ENCODE measurements at regions not wholly inside any gene's neighbourhood (a gene's known extent, or its start where the extent isn't known, plus 50 kb on each side); places are given as distances from the start of the nearest gene placed in this dataset.

GRCh38 chr2:185181901-185182300 lies 556.7 kb upstream of the FSIP2 start:
- Histone ChIP-seq H3K4me3 (ENCODE audit: low read length in 3 of 3) (no peak overlapping the region), H3K4me1 (ENCODE audit: control insufficient read depth in 2 of 3, insufficient read depth in 2 of 3, low read depth in 1 of 3, low read length in 3 of 3) (no peaks in the 10 kb centered on the region), H3K27ac (ENCODE audit: low read depth in 2 of 2, low read length in 2 of 2) (no peak overlapping the region), H3K36me3 (ENCODE audit: control insufficient read depth in 2 of 3, insufficient read depth in 3 of 3, low read length in 3 of 3) (no peaks in the 10 kb centered on the region), H3K9ac (ENCODE audit: low read length in 3 of 3) (no peak overlapping the region), H3K9me3 (ENCODE audit: control insufficient read depth in 2 of 3, insufficient read depth in 1 of 3, low read length in 3 of 3) (no peaks in the 10 kb centered on the region), H3K27me3 (ENCODE audit: control insufficient read depth, insufficient read depth, low read length) (no peaks in the 10 kb centered on the region)
- TF ChIP-seq CTCF (IDR thresholded peaks at IDR 0.05; ENCODE audit: borderline replicate concordance, extremely low read depth, insufficient read depth) = no peak
- no peak for FAIRE-seq
- no peak for DNase-seq
- intact Hi-C loops (cut with DNase I) = no loop called here

DNA sequence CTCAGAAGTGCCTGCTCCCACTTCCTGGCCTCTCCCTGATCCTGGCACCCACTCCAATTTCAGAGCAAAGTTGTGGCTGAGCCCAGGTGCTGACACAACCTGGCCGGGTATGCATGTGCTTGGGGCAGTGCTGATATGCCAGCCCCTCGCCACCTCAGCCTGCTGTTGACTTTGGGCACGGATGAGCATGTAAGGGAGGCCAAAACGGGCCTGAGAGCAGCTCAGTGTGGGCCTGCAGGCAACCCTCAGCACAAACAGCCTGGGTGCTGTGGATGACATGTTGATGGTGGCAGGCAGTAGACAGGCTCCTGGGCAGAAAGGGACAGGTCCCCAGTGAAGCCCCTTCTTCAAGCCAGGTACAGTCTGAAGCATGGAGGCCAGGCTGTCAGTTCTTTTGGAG lies 553.6 kb upstream of the FSIP2 start:
- Histone ChIP-seq H3K4me1 (ENCODE audit: control insufficient read depth in 2 of 3, insufficient read depth in 2 of 3, low read depth in 1 of 3, low read length in 3 of 3) (no peaks in the 10 kb centered on the region), H3K4me3 (ENCODE audit: low read length in 3 of 3) (no peak overlapping the region), H3K9ac (ENCODE audit: low read length in 3 of 3) (no peak overlapping the region), H3K9me3 (ENCODE audit: control insufficient read depth in 2 of 3, insufficient read depth in 1 of 3, low read length in 3 of 3) (no peaks in the 10 kb centered on the region), H3K27ac (ENCODE audit: low read depth in 2 of 2, low read length in 2 of 2) (no peak overlapping the region), H3K36me3 (ENCODE audit: control insufficient read depth in 2 of 3, insufficient read depth in 3 of 3, low read length in 3 of 3) (no peaks in the 10 kb centered on the region), H3K27me3 (ENCODE audit: control insufficient read depth, insufficient read depth, low read length) (no peaks in the 10 kb centered on the region)
- FAIRE-seq = no peak
- TF ChIP-seq CTCF (IDR thresholded peaks at IDR 0.05; ENCODE audit: borderline replicate concordance, extremely low read depth, insufficient read depth) = no peak
- intact Hi-C loops (cut with DNase I) = no loop called here
- peak in 1 of 5 donors; percentile 54 for DNase-seq

DNA sequence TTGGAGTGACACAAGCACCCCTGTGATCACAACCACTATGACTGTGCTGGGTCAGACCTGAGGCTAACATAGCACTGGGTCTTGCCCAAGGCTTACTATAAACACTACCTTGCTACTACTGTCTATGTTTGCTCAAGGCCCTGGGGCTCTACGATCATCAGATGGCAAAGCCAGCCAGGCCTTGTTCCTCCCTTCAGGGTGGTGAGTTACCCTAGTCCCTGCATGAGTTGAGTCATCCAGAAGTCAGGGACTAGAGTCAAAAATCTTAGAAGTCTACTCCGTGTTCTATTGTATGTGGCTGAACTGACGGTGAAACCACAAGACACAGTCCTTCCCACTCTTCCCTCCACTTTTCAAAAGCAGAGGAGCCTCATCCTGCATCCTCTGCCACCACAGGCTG lies 551.2 kb upstream of the FSIP2 start:
- no peaks in the 10 kb centered on the region for H3K36me3 ChIP-seq (ENCODE audit: control insufficient read depth in 2 of 3, insufficient read depth in 3 of 3, low read length in 3 of 3)
- DNase-seq (no peak), FAIRE-seq (no peak)
- no peak overlapping the region for H3K4me3 ChIP-seq (ENCODE audit: low read length in 3 of 3)
- no peak overlapping the region for H3K27ac ChIP-seq (ENCODE audit: low read depth in 2 of 2, low read length in 2 of 2)
- no peaks in the 10 kb centered on the region for H3K4me1 ChIP-seq (ENCODE audit: control insufficient read depth in 2 of 3, insufficient read depth in 2 of 3, low read depth in 1 of 3, low read length in 3 of 3)
- intact Hi-C loops (cut with DNase I) = no loop called here
- no peaks in the 10 kb centered on the region for H3K27me3 ChIP-seq (ENCODE audit: control insufficient read depth, insufficient read depth, low read length)
- H3K9ac ChIP-seq (ENCODE audit: low read length in 3 of 3) = no peak overlapping the region
- no peaks in the 10 kb centered on the region for H3K9me3 ChIP-seq (ENCODE audit: control insufficient read depth in 2 of 3, insufficient read depth in 1 of 3, low read length in 3 of 3)
- no peak for TF ChIP-seq CTCF (IDR thresholded peaks at IDR 0.05; ENCODE audit: borderline replicate concordance, extremely low read depth, insufficient read depth)

- Histone ChIP-seq H3K4me1 (ENCODE audit: control insufficient read depth in 2 of 3, insufficient read depth in 2 of 3, low read depth in 1 of 3, low read length in 3 of 3) (no peaks in the 10 kb centered on the region), H3K27me3 (ENCODE audit: control insufficient read depth, insufficient read depth, low read length) (no peaks in the 10 kb centered on the region), H3K9ac (ENCODE audit: low read length in 3 of 3) (no peak overlapping the region), H3K9me3 (ENCODE audit: control insufficient read depth in 2 of 3, insufficient read depth in 1 of 3, low read length in 3 of 3) (no peaks in the 10 kb centered on the region), H3K27ac (ENCODE audit: low read depth in 2 of 2, low read length in 2 of 2) (no peak overlapping the region), H3K4me3 (ENCODE audit: low read length in 3 of 3) (no peak overlapping the region), H3K36me3 (ENCODE audit: control insufficient read depth in 2 of 3, insufficient read depth in 3 of 3, low read length in 3 of 3) (no peaks in the 10 kb centered on the region)
- intact Hi-C loops (cut with DNase I) = no loop called here
- DNase-seq (peak in 3 of 5 donors; percentile 55 to 81 (median 75)), FAIRE-seq (no peak)
- no peak for TF ChIP-seq CTCF (IDR thresholded peaks at IDR 0.05; ENCODE audit: borderline replicate concordance, extremely low read depth, insufficient read depth)
These were observed 549.9 kb upstream of the FSIP2 start for GRCh38 chr2:185188656-185189055.

All from kidney (tissue), 13 donors.